ENCODE measurements at regions not wholly inside any gene's neighbourhood (a gene's known extent, or its start where the extent isn't known, plus 50 kb on each side); places are given as distances from the start of the nearest gene placed in this dataset.

DNA sequence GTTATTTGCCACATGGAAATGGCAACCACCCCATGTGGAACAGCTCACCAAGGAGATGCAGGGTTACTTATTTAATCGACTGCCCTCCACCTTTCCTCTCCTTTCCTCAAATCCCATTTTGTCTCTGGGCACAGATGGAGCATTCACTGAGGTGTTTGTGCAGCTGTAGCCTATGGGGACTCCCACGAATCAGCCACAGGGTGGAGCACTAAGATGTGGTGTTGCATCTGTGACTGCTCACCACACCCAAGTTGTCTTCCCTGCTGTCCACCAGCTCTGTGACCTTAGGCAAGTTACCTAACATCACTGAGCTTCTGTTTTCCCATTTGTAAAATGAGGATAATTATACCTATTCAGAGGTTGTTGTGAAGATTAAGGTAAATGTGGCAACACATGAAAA lies 252.4 kb upstream of the CPEB2 start:
- DNase-seq (peak; percentile 22 to 60 (median 55)), ATAC-seq (peak; percentile 84 to 88)
- H3K4me1 ChIP-seq (ENCODE audit: control insufficient read depth, insufficient read depth, low read length) = peaks cover 2% of the 10 kb centered on the region
- H3K27me3 ChIP-seq (ENCODE audit: control insufficient read depth, insufficient read depth) = no peaks in the 10 kb centered on the region
- no peak overlapping the region for H3K4me3 ChIP-seq (ENCODE audit: low read length)
- intact Hi-C loops (cut with DNase I) = no loop called here
- no peaks in the 10 kb centered on the region for H3K9me3 ChIP-seq (ENCODE audit: control insufficient read depth, low read length)
- no peak overlapping the region for H3K27ac ChIP-seq (ENCODE audit: low read length)
- 46% methylated on average over 2 of the region's 2 CpGs for WGBS

- ATAC-seq (no peak), DNase-seq (no peak)
- WGBS = 82% methylated on average over 6 of the region's 6 CpGs
- H3K4me1 ChIP-seq (ENCODE audit: control insufficient read depth, insufficient read depth, low read length) = peaks cover 2% of the 10 kb centered on the region
- no peak overlapping the region for H3K27ac ChIP-seq (ENCODE audit: low read length)
- H3K27me3 ChIP-seq (ENCODE audit: control insufficient read depth, insufficient read depth) = no peaks in the 10 kb centered on the region
- intact Hi-C loops (cut with DNase I) = no loop called here
- H3K9me3 ChIP-seq (ENCODE audit: control insufficient read depth, low read length) = no peaks in the 10 kb centered on the region
- H3K4me3 ChIP-seq (ENCODE audit: low read length) = no peak overlapping the region
Measured at GRCh38 chr4:14752341-14753046, 249.8 kb upstream of the CPEB2 start.

- intact Hi-C loops (cut with DNase I) = no loop called here
- Histone ChIP-seq H3K9me3 (ENCODE audit: control insufficient read depth, low read length) (no peaks in the 10 kb centered on the region), H3K27me3 (ENCODE audit: control insufficient read depth, insufficient read depth) (no peaks in the 10 kb centered on the region), H3K4me3 (ENCODE audit: low read length) (no peak overlapping the region), H3K4me1 (ENCODE audit: control insufficient read depth, insufficient read depth, low read length) (no peaks in the 10 kb centered on the region), H3K27ac (ENCODE audit: low read length) (no peak overlapping the region)
- no peak for DNase-seq
- no peak for ATAC-seq
Measured at GRCh38 chr4:14767142-14767541, 235.1 kb upstream of the CPEB2 start.

- DNase-seq = no peak
- Histone ChIP-seq H3K27ac (ENCODE audit: low read length) (no peak overlapping the region), H3K9me3 (ENCODE audit: control insufficient read depth, low read length) (no peaks in the 10 kb centered on the region), H3K4me1 (ENCODE audit: control insufficient read depth, insufficient read depth, low read length) (no peaks in the 10 kb centered on the region), H3K4me3 (ENCODE audit: low read length) (no peak overlapping the region), H3K27me3 (ENCODE audit: control insufficient read depth, insufficient read depth) (no peaks in the 10 kb centered on the region)
- intact Hi-C loops (cut with DNase I) = no loop called here
- no peak for ATAC-seq
Measured at GRCh38 chr4:14768449-14768848, 233.8 kb upstream of the CPEB2 start.

DNA sequence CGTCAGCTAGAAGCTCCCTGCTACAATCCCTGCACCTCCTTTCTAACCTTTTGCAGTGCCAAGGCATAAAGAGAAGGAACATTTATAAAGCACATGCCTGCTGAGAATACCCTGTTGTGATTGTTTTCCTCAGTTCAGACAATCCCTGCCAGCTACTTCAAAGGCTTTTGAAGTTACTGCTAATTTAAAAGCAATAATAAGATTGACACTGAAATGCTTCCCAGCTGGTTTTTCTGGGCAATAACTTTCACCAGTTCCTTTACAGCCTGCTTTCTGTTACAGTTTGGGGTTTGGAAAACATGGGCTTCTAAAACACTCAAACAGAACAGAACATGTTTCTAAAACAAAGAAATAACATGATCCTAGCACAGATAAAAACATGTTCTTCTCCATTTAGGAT lies 232.3 kb upstream of the CPEB2 start:
- Histone ChIP-seq H3K9me3 (ENCODE audit: control insufficient read depth, low read length) (no peaks in the 10 kb centered on the region), H3K4me1 (ENCODE audit: control insufficient read depth, insufficient read depth, low read length) (no peaks in the 10 kb centered on the region), H3K4me3 (ENCODE audit: low read length) (no peak overlapping the region), H3K27me3 (ENCODE audit: control insufficient read depth, insufficient read depth) (no peaks in the 10 kb centered on the region), H3K27ac (ENCODE audit: low read length) (no peak overlapping the region)
- no peak for ATAC-seq
- no peak for DNase-seq
- intact Hi-C loops (cut with DNase I) = no loop called here
- WGBS = 54% methylated on average over 1 of the region's 1 CpG

GRCh38 chr4:14771094-14771493 lies 231.2 kb upstream of the CPEB2 start:
- intact Hi-C loops (cut with DNase I) = no loop called here
- WGBS = 77% methylated on average over 2 of the region's 2 CpGs
- ATAC-seq = no peak

DNA sequence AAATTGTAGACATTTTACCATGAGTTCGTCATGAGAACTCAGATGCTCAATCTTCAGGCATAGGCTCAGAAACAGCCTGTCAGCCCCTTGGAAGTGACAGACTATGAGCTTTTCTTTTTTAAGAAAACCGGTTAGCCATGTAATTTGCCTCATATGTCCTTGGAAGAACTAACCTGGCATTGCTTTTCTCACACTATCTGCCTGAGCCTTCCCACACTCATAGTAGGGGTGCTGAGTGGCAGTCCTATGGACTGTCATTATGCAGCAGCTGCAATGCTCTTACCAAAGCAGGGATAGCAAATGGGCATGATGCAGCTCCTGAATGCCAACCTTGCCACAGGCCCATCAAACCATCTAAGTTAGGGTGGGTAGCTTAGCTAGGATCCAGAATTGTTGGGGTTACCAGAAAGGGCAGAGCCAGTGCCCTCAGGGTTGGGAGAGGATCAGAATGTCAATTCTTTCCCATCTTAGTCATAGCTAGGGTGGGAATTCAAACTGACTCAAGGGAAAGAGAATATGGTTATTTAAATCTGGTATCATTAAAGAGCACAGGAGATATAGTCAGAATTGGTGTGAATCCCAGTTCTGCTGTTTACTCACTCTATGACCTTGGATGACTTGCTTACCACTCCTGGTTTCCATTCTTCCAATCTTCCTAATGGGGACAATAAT lies 230.6 kb upstream of the CPEB2 start:
- no peak for ATAC-seq
- no peaks in the 10 kb centered on the region for H3K9me3 ChIP-seq (ENCODE audit: control insufficient read depth, low read length)
- H3K27ac ChIP-seq (ENCODE audit: low read length) = no peak overlapping the region
- whole genome bisulfite sequencing = 74% methylated on average over 2 of the region's 2 CpGs
- H3K4me3 ChIP-seq (ENCODE audit: low read length) = no peak overlapping the region
- intact Hi-C loops (cut with DNase I) = no loop called here
- no peaks in the 10 kb centered on the region for H3K27me3 ChIP-seq (ENCODE audit: control insufficient read depth, insufficient read depth)
- H3K4me1 ChIP-seq (ENCODE audit: control insufficient read depth, insufficient read depth, low read length) = no peaks in the 10 kb centered on the region
- no peak for DNase-seq

More at GRCh38 chr4:14771094-14771493, 231.2 kb upstream of the CPEB2 start:
- no peak for DNase-seq
- Histone ChIP-seq H3K4me3 (ENCODE audit: low read length) (no peak overlapping the region), H3K4me1 (ENCODE audit: control insufficient read depth, insufficient read depth, low read length) (no peaks in the 10 kb centered on the region), H3K27ac (ENCODE audit: low read length) (no peak overlapping the region), H3K9me3 (ENCODE audit: control insufficient read depth, low read length) (no peaks in the 10 kb centered on the region), H3K27me3 (ENCODE audit: control insufficient read depth, insufficient read depth) (no peaks in the 10 kb centered on the region)

DNA sequence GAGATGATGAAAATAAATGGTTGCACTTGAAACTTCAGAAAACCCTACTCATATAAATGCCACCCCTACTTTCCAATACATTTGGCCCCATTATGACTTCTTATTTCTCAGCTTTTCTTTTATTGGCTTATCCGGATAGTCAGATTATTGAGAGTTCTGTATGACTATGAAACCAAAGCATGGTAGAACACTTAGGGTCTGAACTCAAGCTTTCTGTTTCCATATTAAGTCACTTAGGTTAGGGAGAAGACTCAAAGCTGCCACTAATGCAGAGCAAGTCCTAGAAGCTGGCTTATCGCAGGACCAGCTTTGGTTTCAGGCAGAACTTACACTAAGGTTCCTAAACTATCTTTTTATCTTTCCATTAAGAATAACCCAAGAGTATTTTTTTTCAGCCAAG lies 229.9 kb upstream of the CPEB2 start:
- no peaks in the 10 kb centered on the region for H3K9me3 ChIP-seq (ENCODE audit: control insufficient read depth, low read length)
- no peak overlapping the region for H3K4me3 ChIP-seq (ENCODE audit: low read length)
- ATAC-seq (no peak), DNase-seq (no peak)
- no peaks in the 10 kb centered on the region for H3K27me3 ChIP-seq (ENCODE audit: control insufficient read depth, insufficient read depth)
- WGBS = 98% methylated on average over 2 of the region's 2 CpGs
- H3K4me1 ChIP-seq (ENCODE audit: control insufficient read depth, insufficient read depth, low read length) = no peaks in the 10 kb centered on the region
- intact Hi-C loops (cut with DNase I) = no loop called here
- no peak overlapping the region for H3K27ac ChIP-seq (ENCODE audit: low read length)

- intact Hi-C loops (cut with DNase I) = no loop called here
- WGBS = 61% methylated on average over 5 of the region's 5 CpGs
Measured at GRCh38 chr4:14783011-14783877, 219.0 kb upstream of the CPEB2 start.

GRCh38 chr4:14787221-14787620 lies 215.1 kb upstream of the CPEB2 start:
- no peak overlapping the region for H3K27ac ChIP-seq (ENCODE audit: low read length)
- no peak for DNase-seq
- H3K4me1 ChIP-seq (ENCODE audit: control insufficient read depth, insufficient read depth, low read length) = no peaks in the 10 kb centered on the region
- intact Hi-C loops (cut with DNase I) = no loop called here
- ATAC-seq = no peak
- no peaks in the 10 kb centered on the region for H3K9me3 ChIP-seq (ENCODE audit: control insufficient read depth, low read length)
- no peak overlapping the region for H3K4me3 ChIP-seq (ENCODE audit: low read length)
- WGBS = 73% methylated on average over 4 of the region's 4 CpGs
- no peaks in the 10 kb centered on the region for H3K27me3 ChIP-seq (ENCODE audit: control insufficient read depth, insufficient read depth)

More at GRCh38 chr4:14783011-14783877, 219.0 kb upstream of the CPEB2 start:
- Histone ChIP-seq H3K4me3 (ENCODE audit: low read length) (no peak overlapping the region), H3K27me3 (ENCODE audit: control insufficient read depth, insufficient read depth) (no peaks in the 10 kb centered on the region), H3K9me3 (ENCODE audit: control insufficient read depth, low read length) (no peaks in the 10 kb centered on the region), H3K27ac (ENCODE audit: low read length) (no peak overlapping the region), H3K4me1 (ENCODE audit: control insufficient read depth, insufficient read depth, low read length) (no peaks in the 10 kb centered on the region)
- ATAC-seq (no peak), DNase-seq (no peak)

DNA sequence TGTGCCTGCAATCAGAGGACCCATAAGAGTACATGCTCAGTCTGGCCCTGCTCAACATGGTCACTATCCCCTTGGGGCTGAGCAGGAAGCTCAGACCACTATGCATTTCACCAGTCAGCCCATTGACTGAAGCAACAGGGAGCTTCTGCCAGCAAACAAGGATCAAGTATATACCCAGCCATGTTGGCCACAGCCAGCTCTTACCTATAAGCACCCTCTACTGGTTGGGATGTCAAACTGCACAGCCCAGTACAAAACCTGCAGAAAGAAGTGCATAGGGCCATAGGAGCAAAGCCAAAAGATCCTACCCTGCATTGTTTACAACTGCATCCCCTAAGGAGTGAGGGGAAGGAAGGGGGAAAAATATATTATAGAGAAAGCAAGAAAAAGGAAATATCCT lies 214.4 kb upstream of the CPEB2 start:
- no peaks in the 10 kb centered on the region for H3K27me3 ChIP-seq (ENCODE audit: control insufficient read depth, insufficient read depth)
- peak in 1 of 2 donors; percentile 14 for ATAC-seq
- intact Hi-C loops (cut with DNase I) = no loop called here

More for the DNA sequence above, 214.4 kb upstream of the CPEB2 start:
- no peak overlapping the region for H3K4me3 ChIP-seq (ENCODE audit: low read length)
- H3K27ac ChIP-seq (ENCODE audit: low read length) = no peak overlapping the region
- no peaks in the 10 kb centered on the region for H3K9me3 ChIP-seq (ENCODE audit: control insufficient read depth, low read length)
- no peak for DNase-seq
- no peaks in the 10 kb centered on the region for H3K4me1 ChIP-seq (ENCODE audit: control insufficient read depth, insufficient read depth, low read length)

Measured in right cardiac atrium (tissue), 5 donors.